ENCODE measurements at regions not wholly inside any gene's neighbourhood (a gene's known extent, or its start where the extent isn't known, plus 50 kb on each side); places are given as distances from the start of the nearest gene placed in this dataset.

GRCh38 chr5:68658810-68659372 lies 434.9 kb upstream of the SLC30A5 start:
- TF ChIP-seq EZH2 (IDR thresholded peaks at IDR 0.05; ENCODE audit: borderline replicate concordance, low read depth, low read length, severe bottlenecking) (no peak), CTCF (IDR thresholded peaks at IDR 0.05; ENCODE audit: borderline replicate concordance, extremely low read depth, low read length, poor library complexity, severe bottlenecking) (no peak)

All from DND-41 (cell line).